Vagina (tissue), 2 donors: ENCODE measurements at regions not wholly inside any gene's neighbourhood (a gene's known extent, or its start where the extent isn't known, plus 50 kb on each side); places are given as distances from the start of the nearest gene placed in this dataset.

Source experiments
- CTCF ChIP-seq, 3 experiments: fragments of 450-650 bp in 2 of 3; fragments of 200-600 bp in 1 of 3; sonication (generic) in 1 of 3; IDR thresholded peaks; one replicate each; pipeline ENCODE4 v1.5.1; 2017 to 2019; ENCODE audit warnings: antibody characterized with exemption in 3 of 3, mild to moderate bottlenecking in 2 of 3, moderate library complexity in 2 of 3
- POLR2A ChIP-seq, 2 donors: fragments of 450-650 bp; IDR thresholded peaks; one replicate each; pipeline ENCODE4 v1.6.1; 2017; ENCODE audit warnings: antibody characterized with exemption in 2 of 2, mild to moderate bottlenecking in 2 of 2, moderate library complexity in 2 of 2
- POLR2AphosphoS5 ChIP-seq, 2 donors: sonication (generic); formaldehyde crosslinking; IDR thresholded peaks; one replicate each; pipeline ENCODE4 v1.9.0; 2017; ENCODE audit warnings: antibody characterized with exemption in 2 of 2, mild to moderate bottlenecking in 2 of 2, low read depth in 1 of 2; ENCODE audit not compliant: insufficient read depth in 1 of 2

- TF ChIP-seq CTCF (IDR thresholded peaks at IDR 0.05) (no peak), POLR2AphosphoS5 (IDR thresholded peaks at IDR 0.05; ENCODE audit: insufficient read depth in 1 of 2, low read depth in 1 of 2) (no peak), POLR2A (IDR thresholded peaks at IDR 0.05) (no peak)
Observed at GRCh38 chr13:111994578-111994977, 72.4 kb upstream of the SOX1 start.
